H1 (cell line): ENCODE measurements at regions not wholly inside any gene's neighbourhood (a gene's known extent, or its start where the extent isn't known, plus 50 kb on each side); places are given as distances from the start of the nearest gene placed in this dataset.

Source experiments
- CTCF ChIA-PET: fragments of 300-600 bp; sonication (Branson Sonifier 250); formaldehyde crosslinking; loops from one replicate; lab custom pipeline; 2021; ENCODE audit not compliant: partially characterized antibody; lab: Charles Lee
- POLR2A ChIA-PET: fragments of 300-600 bp; sonication (Branson Sonifier 250); formaldehyde crosslinking; loops from one replicate; lab custom pipeline; 2021; ENCODE audit warnings: inconsistent platforms; ENCODE audit not compliant: partially characterized antibody; lab: Charles Lee
- DNase-seq, 2 experiments: peaks; one replicate each; pipeline versions ENCODE4 v3.0.0 to v3.0.0-alpha.2; 2010 to 2022; ENCODE audit warnings: low spot score in 2 of 2, low read depth in 1 of 2, mixed read lengths in 1 of 2
- FAIRE-seq: peaks from 2 replicates; lab custom pipeline; 2011; peaks lifted over from hg19 to GRCh38; lab: Jason Lieb, UNC
- H2AFZ ChIP-seq: 2 replicates; pipeline ENCODE4 v1.8.1; 2012; ENCODE audit warnings: low read length, inconsistent platforms
- H2AK5ac ChIP-seq: 2 replicates; pipeline ENCODE4 v1.6.1; 2013; ENCODE audit warnings: low read depth, low read length
- H2BK120ac ChIP-seq: replicated peaks from 2 replicates; pipeline ENCODE3; 2013; ENCODE audit warnings: low read depth, low read length, inconsistent platforms
- H2BK12ac ChIP-seq: 2 replicates; pipeline ENCODE4 v1.6.1; 2013; ENCODE audit warnings: low read depth, low read length
- H2BK15ac ChIP-seq: 2 replicates; pipeline ENCODE4 v1.6.1; 2013; ENCODE audit warnings: low read length
- H2BK20ac ChIP-seq: 2 replicates; pipeline ENCODE4 v1.6.1; 2013; ENCODE audit warnings: low read length
- H2BK5ac ChIP-seq: 2 replicates; pipeline ENCODE4 v1.6.1; 2013; ENCODE audit warnings: low read depth, low read length
- H3K14ac ChIP-seq: 2 replicates; pipeline ENCODE4 v1.6.1; 2013; ENCODE audit warnings: inconsistent platforms; ENCODE audit not compliant: insufficient read length
- H3K18ac ChIP-seq: 2 replicates; pipeline ENCODE4 v1.6.1; 2013; ENCODE audit warnings: low read length; ENCODE audit errors: extremely low read depth
- H3K23ac ChIP-seq: 2 replicates; pipeline ENCODE4 v1.6.1; 2013; ENCODE audit warnings: inconsistent platforms; ENCODE audit not compliant: insufficient read length
- H3K23me2 ChIP-seq: 2 replicates; pipeline ENCODE4 v1.6.1; 2013; ENCODE audit warnings: low read depth, low read length
- H3K27ac ChIP-seq: 2 replicates; pipeline ENCODE4 v1.6.1; 2011; ENCODE audit warnings: low read depth, low read length, inconsistent platforms
- H3K27me3 ChIP-seq, 4 experiments: replicated peaks in 1 of 4; 1 replicate in 1 of 4; 2 replicates in 3 of 4; pipeline versions ENCODE4 v1.6.1 to v1.8.1; 2011 to 2013; ENCODE audit warnings: low read length in 3 of 4, mild to moderate bottlenecking in 3 of 4, inconsistent platforms in 2 of 4, mixed read lengths in 2 of 4, moderate library complexity in 1 of 4; ENCODE audit not compliant: control insufficient read depth in 3 of 4, insufficient read depth in 3 of 4; ENCODE audit errors: extremely low read depth in 1 of 4
- H3K36me3 ChIP-seq, 4 experiments: 2 replicates each; pipeline versions ENCODE4 v1.6.1 to v1.8.1; 2011 to 2013; ENCODE audit warnings: mild to moderate bottlenecking in 4 of 4, low read length in 3 of 4, moderate library complexity in 2 of 4, control low read depth in 1 of 4, inconsistent platforms in 1 of 4; ENCODE audit not compliant: insufficient read depth in 4 of 4, control insufficient read depth in 2 of 4
- H3K4ac ChIP-seq: replicated peaks from 2 replicates; pipeline ENCODE3; 2013; ENCODE audit warnings: low read length, low read depth, mixed read lengths, inconsistent platforms; ENCODE audit not compliant: insufficient read length
- H3K4me1 ChIP-seq, 4 experiments: replicated peaks in 1 of 4; 1 replicate in 1 of 4; 2 replicates in 3 of 4; pipeline versions ENCODE4 v1.6.1 to v1.8.1; 2011 to 2013; ENCODE audit warnings: low read length in 3 of 4, inconsistent platforms in 2 of 4, mixed read lengths in 1 of 4; ENCODE audit not compliant: insufficient read depth in 4 of 4, control insufficient read depth in 3 of 4
- H3K4me2 ChIP-seq, 2 experiments: 2 replicates each; pipeline versions ENCODE4 v1.6.1 to v1.8.1; 2011 to 2013; ENCODE audit warnings: low read depth in 2 of 2, low read length in 2 of 2, control low read depth in 1 of 2, inconsistent platforms in 1 of 2, mild to moderate bottlenecking in 1 of 2; ENCODE audit not compliant: insufficient read depth in 1 of 2
- H3K4me3 ChIP-seq, 4 experiments: fragments of 200-600, 300-600 bp in 1 of 4; sonication (generic), shearing (Covaris generic), sonication (Bioruptor Twin) in 1 of 4; 2 replicates each; pipeline versions ENCODE4 v1.5.1 to v1.8.1; 2011 to 2016; ENCODE audit warnings: low read length in 4 of 4, low read depth in 3 of 4, control low read depth in 2 of 4, inconsistent platforms in 2 of 4, mild to moderate bottlenecking in 2 of 4, mixed read lengths in 1 of 4, moderate library complexity in 1 of 4; ENCODE audit not compliant: insufficient read depth in 2 of 4; ENCODE audit errors: extremely low read depth in 1 of 4
- H3K56ac ChIP-seq: replicated peaks from 2 replicates; pipeline ENCODE3; 2013; ENCODE audit warnings: low read depth, mild to moderate bottlenecking, mixed read lengths, low read length, inconsistent platforms; ENCODE audit not compliant: insufficient read length
- H3K79me1 ChIP-seq: 2 replicates; pipeline ENCODE4 v1.6.1; 2013; ENCODE audit warnings: low read depth, low read length, control low read depth
- H3K79me2 ChIP-seq, 2 experiments: 2 replicates each; pipeline versions ENCODE4 v1.6.1 to v1.8.1; 2012 to 2013; ENCODE audit warnings: low read length in 2 of 2, mild to moderate bottlenecking in 2 of 2, inconsistent platforms in 1 of 2; ENCODE audit not compliant: insufficient read depth in 2 of 2, control insufficient read depth in 1 of 2
- H3K9ac ChIP-seq, 4 experiments: replicated peaks in 1 of 4; 1 replicate in 1 of 4; 2 replicates in 3 of 4; pipeline versions ENCODE4 v1.6.1 to v1.8.1; 2011 to 2013; ENCODE audit warnings: low read depth in 3 of 4, low read length in 3 of 4, control low read depth in 2 of 4, mild to moderate bottlenecking in 2 of 4, moderate library complexity in 2 of 4, inconsistent platforms in 1 of 4; ENCODE audit errors: extremely low read depth in 1 of 4
- H3K9me3 ChIP-seq, 2 experiments: 2 replicates each; pipeline versions ENCODE4 v1.6.1 to v1.8.1; 2012 to 2013; ENCODE audit warnings: mild to moderate bottlenecking in 2 of 2, moderate library complexity in 2 of 2, control low read depth in 1 of 2, inconsistent platforms in 1 of 2, low read depth in 1 of 2, low read length in 1 of 2, mixed read lengths in 1 of 2; ENCODE audit not compliant: insufficient read depth in 2 of 2
- H4K20me1 ChIP-seq, 2 experiments: replicated peaks in 1 of 2; 2 replicates each; pipeline versions ENCODE3 to v1.8.1; 2011 to 2013; ENCODE audit warnings: inconsistent platforms in 2 of 2, low read length in 2 of 2, mild to moderate bottlenecking in 1 of 2; ENCODE audit not compliant: insufficient read depth in 2 of 2, control insufficient read depth in 1 of 2
- H4K5ac ChIP-seq: 2 replicates; pipeline ENCODE4 v1.6.1; 2013; ENCODE audit warnings: low read length, low read depth, mixed read lengths, inconsistent platforms; ENCODE audit not compliant: insufficient read length
- H4K8ac ChIP-seq: 2 replicates; pipeline ENCODE4 v1.8.0; 2013; ENCODE audit warnings: mild to moderate bottlenecking, moderate library complexity, low read length, inconsistent platforms; ENCODE audit not compliant: insufficient read depth; ENCODE audit errors: extremely low read depth
- H4K91ac ChIP-seq: replicated peaks from 2 replicates; pipeline ENCODE3; 2013; ENCODE audit warnings: low read length, mixed read lengths, inconsistent platforms; ENCODE audit not compliant: insufficient read length
- WGBS, 2 experiments: shearing (Covaris generic) in 1 of 2; methylation state at CpG; one replicate each; pipeline versions ENCODE4 v1.1.6 to v1.1.7; 2013 to 2015; ENCODE audit warnings: low lambda C conversion rate in 2 of 2, mixed read lengths in 2 of 2, inconsistent platforms in 1 of 2, low coverage in 1 of 2, missing lambda C conversion rate in 1 of 2; ENCODE audit not compliant: insufficient replicate concordance in 2 of 2, insufficient coverage in 1 of 2, insufficient read length in 1 of 2; ENCODE audit errors: extremely low coverage in 1 of 2, missing lambda C conversion rate in 1 of 2; 5-methylcytosine and 5-hydroxymethylcytosine counted together

- FAIRE-seq: peak; percentile 66
Observed at GRCh38 chr13:86881390-86881789, 789.8 kb upstream of the SLITRK5 start.

More at GRCh38 chr13:86881390-86881789, 789.8 kb upstream of the SLITRK5 start:
- H3K18ac ChIP-seq: no peak overlapping the region
- no peak overlapping the region for H4K91ac ChIP-seq
- no peak overlapping the region for H3K56ac ChIP-seq
- H3K27me3 ChIP-seq: peaks cover 7 to 30% (median 18%) of the 10 kb centered on the region in 4 experiments
- peaks cover 3 to 5% (median 4%) of the 10 kb centered on the region in 4 experiments; a peak in 6 of 7 replicates for H3K4me1 ChIP-seq
- ChIA-PET CTCF (interaction anchor here (0.6 to 2.3 kb wide), 2 partner anchors 11 to 619 kb away, joined by 3 to 8 read pairs; no protein-coding TSS in a partner anchor), POLR2A (no interaction called here)
- H3K27ac ChIP-seq: no peak overlapping the region
- H2BK5ac ChIP-seq: no peak overlapping the region
- H3K9me3 ChIP-seq: no peaks in the 10 kb centered on the region
- no peak overlapping the region for H3K23ac ChIP-seq
- no peak overlapping the region for H3K14ac ChIP-seq
- H3K36me3 ChIP-seq: no peaks in the 10 kb centered on the region
- no peaks in the 10 kb centered on the region for H3K23me2 ChIP-seq
- H3K4me3 ChIP-seq: no peak overlapping the region; a peak in 1 of 8 replicates
- no peaks in the 10 kb centered on the region for H4K20me1 ChIP-seq
- no peak overlapping the region for H2BK120ac ChIP-seq
- H4K8ac ChIP-seq: no peak overlapping the region
- H3K9ac ChIP-seq: no peak overlapping the region
- no peak overlapping the region for H2BK15ac ChIP-seq
- no peak overlapping the region for H2BK12ac ChIP-seq
- H3K4me2 ChIP-seq: no peak overlapping the region; a peak in 1 of 4 replicates
- no peak overlapping the region for H2BK20ac ChIP-seq
- H3K79me1 ChIP-seq: no peaks in the 10 kb centered on the region
- no peak overlapping the region for H4K5ac ChIP-seq
- H3K79me2 ChIP-seq: no peaks in the 10 kb centered on the region
- H2AK5ac ChIP-seq: no peak overlapping the region
- no peak overlapping the region for H2AFZ ChIP-seq
- H3K4ac ChIP-seq: no peak overlapping the region
- 31% methylated on average over 2 of the region's 2 CpGs; no CpG with 5 or more reads in 1 of the 2 experiments for WGBS, 2 experiments
- DNase-seq: peak in 1 of 2 experiments; percentile 33
